ENCODE measurements at regions not wholly inside any gene's neighbourhood (a gene's known extent, or its start where the extent isn't known, plus 50 kb on each side); places are given as distances from the start of the nearest gene placed in this dataset.
"Not testable (repeated sequence)": the region's sequence is repeated elsewhere in the genome, so short reads cannot be mapped to it uniquely, and the experiment has no call there.

DNA sequence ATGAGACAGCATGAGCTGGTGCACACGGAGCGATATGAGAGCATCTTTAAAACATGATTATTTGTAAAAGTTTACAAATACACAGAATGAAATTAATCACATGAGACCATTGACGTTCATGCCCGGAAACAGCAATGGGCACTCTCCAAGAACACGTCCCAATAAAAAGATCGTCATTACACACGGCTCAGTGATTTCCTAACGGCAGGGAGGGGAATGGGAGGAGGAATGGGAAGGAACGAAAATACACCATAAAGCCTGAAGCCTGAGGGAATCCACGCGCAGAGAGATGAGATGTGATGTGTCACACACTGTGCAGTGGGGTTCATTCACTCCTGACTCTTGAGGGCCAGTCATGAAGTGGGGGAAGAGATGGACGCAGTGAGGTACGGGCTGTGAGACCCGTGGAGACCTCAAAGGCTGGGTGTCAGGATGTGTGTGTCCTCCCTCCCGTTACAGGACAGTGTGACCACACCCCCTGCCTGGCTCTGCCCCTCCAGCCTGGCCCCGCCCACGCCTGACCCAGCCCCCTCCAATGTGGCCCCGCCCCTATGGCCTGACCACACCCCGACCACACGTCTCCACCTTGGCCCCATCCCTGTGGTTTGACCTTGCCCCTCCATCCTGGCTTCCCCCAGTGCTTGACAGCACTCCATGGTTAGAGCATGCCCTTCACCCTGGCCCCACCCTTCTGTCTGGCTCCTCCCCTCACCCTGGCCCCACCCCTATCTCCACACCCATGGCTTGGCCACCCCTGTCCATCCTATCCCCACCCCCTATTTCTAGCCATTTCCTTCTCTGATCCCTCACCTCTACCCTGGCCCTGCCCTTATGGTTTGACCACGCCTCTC is 270.5 kb upstream of the SFSWAP start:
- TF ChIP-seq, protein P1, sequence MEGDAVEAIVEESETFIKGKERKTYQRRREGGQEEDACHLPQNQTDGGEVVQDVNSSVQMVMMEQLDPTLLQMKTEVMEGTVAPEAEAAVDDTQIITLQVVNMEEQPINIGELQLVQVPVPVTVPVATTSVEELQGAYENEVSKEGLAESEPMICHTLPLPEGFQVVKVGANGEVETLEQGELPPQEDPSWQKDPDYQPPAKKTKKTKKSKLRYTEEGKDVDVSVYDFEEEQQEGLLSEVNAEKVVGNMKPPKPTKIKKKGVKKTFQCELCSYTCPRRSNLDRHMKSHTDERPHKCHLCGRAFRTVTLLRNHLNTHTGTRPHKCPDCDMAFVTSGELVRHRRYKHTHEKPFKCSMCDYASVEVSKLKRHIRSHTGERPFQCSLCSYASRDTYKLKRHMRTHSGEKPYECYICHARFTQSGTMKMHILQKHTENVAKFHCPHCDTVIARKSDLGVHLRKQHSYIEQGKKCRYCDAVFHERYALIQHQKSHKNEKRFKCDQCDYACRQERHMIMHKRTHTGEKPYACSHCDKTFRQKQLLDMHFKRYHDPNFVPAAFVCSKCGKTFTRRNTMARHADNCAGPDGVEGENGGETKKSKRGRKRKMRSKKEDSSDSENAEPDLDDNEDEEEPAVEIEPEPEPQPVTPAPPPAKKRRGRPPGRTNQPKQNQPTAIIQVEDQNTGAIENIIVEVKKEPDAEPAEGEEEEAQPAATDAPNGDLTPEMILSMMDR (IDR thresholded peaks at IDR 0.05; ENCODE audit: low read depth, low read length) = not testable (repeated sequence)
- TF ChIP-seq POLR2A (IDR thresholded peaks at IDR 0.05; ENCODE audit: extremely low read depth, insufficient read length) = not testable (repeated sequence)

Data from NB4 (cell line).